Endodermal cell (in vitro differentiated cells): ENCODE measurements at regions not wholly inside any gene's neighbourhood (a gene's known extent, or its start where the extent isn't known, plus 50 kb on each side); places are given as distances from the start of the nearest gene placed in this dataset.
A peak's percentile ranks its signal among the peaks of the same experiment; 100 is the strongest.

Experiments
- DNase-seq: peaks from one replicate; pipeline ENCODE4 v3.0.0-alpha.2; 2017
- H3K27ac ChIP-seq: 2 replicates; pipeline ENCODE4 v1.5.1; 2013; ENCODE audit warnings: mild to moderate bottlenecking, low read depth, low read length, moderate library complexity
- H3K27me3 ChIP-seq: 2 replicates; pipeline ENCODE4 v1.6.1; 2013; ENCODE audit warnings: mild to moderate bottlenecking, low read length, moderate library complexity; ENCODE audit not compliant: insufficient read depth, control insufficient read depth, poor library complexity, severe bottlenecking
- H3K36me3 ChIP-seq: 2 replicates; pipeline ENCODE4 v1.7.0; 2013; ENCODE audit warnings: mild to moderate bottlenecking, low read length, moderate library complexity; ENCODE audit not compliant: control insufficient read depth, insufficient read depth
- H3K4me1 ChIP-seq: one replicate; pipeline ENCODE4 v1.7.0; 2013; ENCODE audit warnings: low read length; ENCODE audit not compliant: control insufficient read depth, insufficient read depth
- H3K4me3 ChIP-seq: 2 replicates; pipeline ENCODE4 v1.5.1; 2013; ENCODE audit warnings: mild to moderate bottlenecking, low read length, moderate library complexity
- H3K9ac ChIP-seq: 2 replicates; pipeline ENCODE4 v1.6.1; 2013; ENCODE audit warnings: mild to moderate bottlenecking, low read length, moderate library complexity; ENCODE audit not compliant: poor library complexity, severe bottlenecking; ENCODE audit errors: extremely low read depth
- H3K9me3 ChIP-seq: 2 replicates; pipeline ENCODE4 v1.6.1; 2013; ENCODE audit warnings: mild to moderate bottlenecking, low read length, moderate library complexity; ENCODE audit not compliant: control insufficient read depth
- H3K27ac Mint-ChIP-seq: 2 replicates; pipeline ENCODE4 v1.8.0; 2020; ENCODE audit warnings: mixed read lengths
- H3K27me3 Mint-ChIP-seq: 2 replicates; pipeline ENCODE4 v1.8.0; 2021; ENCODE audit warnings: mild to moderate bottlenecking, mixed read lengths; ENCODE audit not compliant: insufficient read depth
- H3K36me3 Mint-ChIP-seq: 2 replicates; pipeline ENCODE4 v1.8.0; 2020; ENCODE audit warnings: low read depth, mixed read lengths
- H3K4me1 Mint-ChIP-seq: 2 replicates; pipeline ENCODE4 v1.8.0; 2020; ENCODE audit warnings: mixed read lengths
- H3K4me3 Mint-ChIP-seq: 2 replicates; pipeline ENCODE4 v1.8.0; 2020; ENCODE audit warnings: mild to moderate bottlenecking, moderate library complexity, mixed read lengths
- H3K9me3 Mint-ChIP-seq: 2 replicates; pipeline ENCODE4 v1.8.0; 2020; ENCODE audit warnings: mild to moderate bottlenecking, mixed read lengths
- WGBS, 2 experiments: methylation state at CpG; one replicate each; pipeline versions ENCODE4 v1.1.5 to v1.1.7; 2013; ENCODE audit warnings: missing lambda C conversion rate in 2 of 2, mixed read lengths in 1 of 2; ENCODE audit not compliant: insufficient coverage in 1 of 2, insufficient read length in 1 of 2; 5-methylcytosine and 5-hydroxymethylcytosine counted together
- TF ChIP-seq, protein P1 (sequence below): fragments of 200-600 bp; sonication (generic); conservative IDR thresholded peaks from 2 replicates; pipeline ENCODE4 v1.5.0; 2021; ENCODE audit warnings: antibody characterized with exemption, mild to moderate bottlenecking

DNA sequence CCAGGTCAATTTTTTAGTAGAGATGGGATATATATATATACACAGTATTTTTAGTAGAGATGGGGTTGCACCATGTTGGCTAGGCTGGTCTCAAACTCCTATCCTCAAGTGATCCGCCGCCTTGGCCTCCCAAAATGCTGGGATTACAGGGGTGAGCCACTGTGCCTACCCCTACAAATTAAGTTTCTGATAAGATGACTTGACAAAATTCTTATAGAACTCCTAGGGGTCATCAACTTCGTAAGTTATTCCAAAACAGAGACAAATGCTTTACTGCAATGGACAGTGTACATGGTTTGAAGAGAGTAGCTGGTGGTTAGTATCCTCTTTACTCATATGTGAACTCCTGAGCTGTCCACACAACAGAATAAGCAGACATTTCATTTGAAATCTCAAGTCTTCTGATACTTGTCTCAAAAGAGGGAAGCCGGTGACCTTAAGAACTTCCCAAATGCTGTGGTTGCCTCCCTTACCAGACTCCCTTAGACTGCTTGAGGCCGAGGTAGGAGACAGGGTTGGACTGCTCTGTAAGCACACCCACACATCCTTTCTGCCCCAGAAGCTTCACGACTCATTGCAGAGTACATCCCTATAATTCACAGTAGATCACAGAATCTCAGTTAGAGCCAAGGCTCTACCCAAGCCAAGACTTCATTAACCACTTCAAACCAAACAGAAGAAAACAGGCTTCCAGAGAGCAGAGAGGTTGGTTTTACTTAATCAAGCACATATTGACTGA lies 244.1 kb upstream of the IRF2BP2 start:
- H3K36me3 Mint-ChIP-seq, result no peaks in the 10 kb centered on the region
- no peak overlapping the region for H3K27ac ChIP-seq
- 96% methylated on average over 5 to 6 of the region's 6 CpGs for WGBS, 2 experiments

DNA sequence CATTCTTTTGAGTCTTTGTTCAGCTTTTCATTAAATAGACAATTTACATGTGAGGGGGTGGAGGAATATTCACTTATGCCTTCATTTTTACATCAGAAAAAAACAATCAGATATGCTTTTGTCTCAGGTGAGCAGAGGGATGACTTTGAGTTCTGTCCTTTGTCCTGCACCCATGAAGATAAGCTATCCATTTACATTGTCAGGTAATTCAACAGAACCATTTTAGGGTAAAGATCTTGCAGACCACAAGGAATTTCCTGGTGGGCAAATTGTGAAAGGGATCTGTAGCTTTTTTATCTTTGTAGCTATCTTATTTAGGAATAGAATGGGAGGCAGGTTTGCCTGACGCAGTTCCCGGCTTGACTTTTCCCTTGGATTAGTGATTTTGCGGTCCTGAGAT lies 242.7 kb upstream of the IRF2BP2 start:
- H3K27ac ChIP-seq, result no peak overlapping the region
- WGBS, 2 experiments, result 33% methylated on average over 2 of the region's 3 CpGs; no CpG with 5 or more reads in 1 of the 2 experiments
- peak overlapping the region; percentile 0 for H3K27ac Mint-ChIP-seq

More for the DNA sequence above, 244.1 kb upstream of the IRF2BP2 start:
- Histone ChIP-seq H3K9me3 (no peaks in the 10 kb centered on the region), H3K36me3 (no peaks in the 10 kb centered on the region), H3K27me3 (no peaks in the 10 kb centered on the region), H3K9ac (no peak overlapping the region), H3K4me1 (peaks cover 4% of the 10 kb centered on the region), H3K4me3 (no peak overlapping the region)
- H3K27ac Mint-ChIP-seq, result no peak overlapping the region
- no peak overlapping the region for H3K4me3 Mint-ChIP-seq
- DNase-seq, result peak; percentile 12
- peaks cover 17% of the 10 kb centered on the region for H3K4me1 Mint-ChIP-seq
- H3K9me3 Mint-ChIP-seq, result no peaks in the 10 kb centered on the region
- TF ChIP-seq, protein P1, sequence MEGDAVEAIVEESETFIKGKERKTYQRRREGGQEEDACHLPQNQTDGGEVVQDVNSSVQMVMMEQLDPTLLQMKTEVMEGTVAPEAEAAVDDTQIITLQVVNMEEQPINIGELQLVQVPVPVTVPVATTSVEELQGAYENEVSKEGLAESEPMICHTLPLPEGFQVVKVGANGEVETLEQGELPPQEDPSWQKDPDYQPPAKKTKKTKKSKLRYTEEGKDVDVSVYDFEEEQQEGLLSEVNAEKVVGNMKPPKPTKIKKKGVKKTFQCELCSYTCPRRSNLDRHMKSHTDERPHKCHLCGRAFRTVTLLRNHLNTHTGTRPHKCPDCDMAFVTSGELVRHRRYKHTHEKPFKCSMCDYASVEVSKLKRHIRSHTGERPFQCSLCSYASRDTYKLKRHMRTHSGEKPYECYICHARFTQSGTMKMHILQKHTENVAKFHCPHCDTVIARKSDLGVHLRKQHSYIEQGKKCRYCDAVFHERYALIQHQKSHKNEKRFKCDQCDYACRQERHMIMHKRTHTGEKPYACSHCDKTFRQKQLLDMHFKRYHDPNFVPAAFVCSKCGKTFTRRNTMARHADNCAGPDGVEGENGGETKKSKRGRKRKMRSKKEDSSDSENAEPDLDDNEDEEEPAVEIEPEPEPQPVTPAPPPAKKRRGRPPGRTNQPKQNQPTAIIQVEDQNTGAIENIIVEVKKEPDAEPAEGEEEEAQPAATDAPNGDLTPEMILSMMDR, result no peak
- H3K27me3 Mint-ChIP-seq, result no peaks in the 10 kb centered on the region

DNA sequence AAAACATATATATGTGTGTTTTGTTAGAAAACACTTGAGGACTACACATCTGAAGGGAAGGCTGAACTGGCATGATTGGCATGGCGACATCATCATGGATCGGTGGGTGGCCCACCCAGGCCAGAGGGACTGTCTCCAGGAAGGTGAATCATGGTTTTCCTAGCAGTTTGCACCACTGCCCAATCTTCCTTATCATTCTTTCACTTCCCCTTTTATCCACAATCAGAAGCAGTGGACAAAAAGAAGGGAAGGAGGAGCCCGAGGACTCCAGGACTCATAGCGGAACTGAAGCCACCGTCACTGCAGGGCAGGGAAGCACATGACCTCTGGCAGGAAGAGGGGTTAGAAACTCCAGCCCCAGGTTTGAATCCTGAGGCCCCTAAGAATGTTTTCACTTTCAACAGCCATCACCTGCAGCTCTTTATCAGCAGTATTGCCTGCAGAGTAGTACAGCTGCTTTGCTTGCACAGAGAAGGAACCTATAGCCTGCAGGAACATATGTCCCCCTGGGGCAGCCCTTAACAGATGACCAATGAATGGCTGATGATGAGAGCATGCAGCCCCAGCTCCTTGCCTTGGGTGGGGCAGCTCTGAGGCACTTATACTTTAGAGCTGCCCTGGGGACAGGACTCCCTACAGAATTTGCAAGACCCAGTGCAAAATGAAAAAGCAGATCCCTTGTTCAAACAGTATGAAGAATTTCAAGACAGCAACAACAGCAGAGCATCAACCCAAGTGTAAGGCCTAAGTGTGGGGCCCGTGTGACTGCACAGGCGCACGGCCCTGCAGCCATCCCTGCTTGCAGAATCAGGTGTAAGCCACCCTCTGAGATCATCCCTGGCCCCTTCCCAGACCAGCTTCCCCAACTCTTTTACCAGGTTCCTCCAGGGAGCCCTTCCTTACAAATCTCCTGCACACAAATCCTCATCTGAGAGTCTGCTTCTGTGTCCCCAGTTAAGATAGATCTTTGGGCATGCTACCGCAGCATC lies 241.8 kb upstream of the IRF2BP2 start:
- WGBS, 2 experiments, result 93% methylated on average over 7 to 9 of the region's 9 CpGs
- no peak overlapping the region for H3K4me3 Mint-ChIP-seq
- no peaks in the 10 kb centered on the region for H3K9me3 Mint-ChIP-seq
- H3K9ac ChIP-seq, result no peak overlapping the region
- H3K27ac Mint-ChIP-seq, result peak overlapping the region; percentile 0
- H3K9me3 ChIP-seq, result no peaks in the 10 kb centered on the region
- H3K4me1 Mint-ChIP-seq, result peaks cover 17% of the 10 kb centered on the region
- H3K27me3 ChIP-seq, result no peaks in the 10 kb centered on the region
- H3K27me3 Mint-ChIP-seq, result no peaks in the 10 kb centered on the region
- H3K4me3 ChIP-seq, result no peak overlapping the region
- H3K4me1 ChIP-seq, result peaks cover 4% of the 10 kb centered on the region
- H3K36me3 ChIP-seq, result no peaks in the 10 kb centered on the region
- no peak overlapping the region for H3K27ac ChIP-seq
- H3K36me3 Mint-ChIP-seq, result no peaks in the 10 kb centered on the region
- TF ChIP-seq, protein P1, result no peak
- peak; percentile 48 for DNase-seq

More for the DNA sequence above, 242.7 kb upstream of the IRF2BP2 start:
- Mint-ChIP-seq H3K9me3 (no peaks in the 10 kb centered on the region), H3K36me3 (no peaks in the 10 kb centered on the region), H3K4me1 (peaks cover 17% of the 10 kb centered on the region), H3K4me3 (no peak overlapping the region), H3K27me3 (no peaks in the 10 kb centered on the region)
- Histone ChIP-seq H3K27me3 (no peaks in the 10 kb centered on the region), H3K4me3 (no peak overlapping the region), H3K4me1 (peaks cover 4% of the 10 kb centered on the region), H3K36me3 (no peaks in the 10 kb centered on the region), H3K9ac (no peak overlapping the region), H3K9me3 (no peaks in the 10 kb centered on the region)
- TF ChIP-seq, protein P1, result no peak
- peak; percentile 32 for DNase-seq
